ENCODE measurements at regions not wholly inside any gene's neighbourhood (a gene's known extent, or its start where the extent isn't known, plus 50 kb on each side); places are given as distances from the start of the nearest gene placed in this dataset.
"Not testable (repeated sequence)": the region's sequence is repeated elsewhere in the genome, so short reads cannot be mapped to it uniquely, and the experiment has no call there.

GRCh38 chr1:233497679-233498078 is 116.2 kb upstream of the KCNK1 start:
- intact Hi-C loops (cut with micrococcal nuclease), result no loop called here
- no TSS peak for BruUV-seq (replicated peaks)

GRCh38 chr1:233500106-233500505 is 113.8 kb upstream of the KCNK1 start:
- Mint-ChIP-seq H3K27me3 (ENCODE audit: insufficient read depth, unreplicated experiment) (peaks cover 46% of the 10 kb centered on the region), H3K4me3 (ENCODE audit: unreplicated experiment) (no peak overlapping the region), H3K27ac (ENCODE audit: low read depth, unreplicated experiment) (no peak overlapping the region), H3K36me3 (ENCODE audit: insufficient read depth, unreplicated experiment) (no peaks in the 10 kb centered on the region), H3K9me3 (ENCODE audit: unreplicated experiment) (no peaks in the 10 kb centered on the region), H3K4me1 (ENCODE audit: insufficient read depth, unreplicated experiment) (no peaks in the 10 kb centered on the region)
- CTCF ChIA-PET, result interaction anchor here (0.5 to 1.6 kb wide), 5 partner anchors 27 to 980 kb away, joined by 3 to 5 read pairs (median 3); no protein-coding TSS in a partner anchor
- DNase-seq (ENCODE audit: unreplicated experiment), result no peak
- TF ChIP-seq CTCF (IDR thresholded peaks at IDR 0.05; ENCODE audit: unreplicated experiment), result no peak
- BruUV-seq (replicated peaks), result no TSS peak
- POLR2A ChIA-PET, result interaction anchor here (1.0 kb wide), 1 partner anchor 21 kb away, joined by 3 read pairs; no protein-coding TSS in a partner anchor
- intact Hi-C loops (cut with micrococcal nuclease), result no loop called here

More at GRCh38 chr1:233497679-233498078, 116.2 kb upstream of the KCNK1 start:
- ChIA-PET POLR2A (interaction anchor here (0.6 to 1.4 kb wide), 3 partner anchors 10 to 15 kb away, joined by 3 read pairs; no protein-coding TSS in a partner anchor), CTCF (interaction anchor here (0.5 to 1.2 kb wide), 4 partner anchors 9 to 342 kb away, joined by 4 to 5 read pairs (median 4); no protein-coding TSS in a partner anchor)
- H3K27ac Mint-ChIP-seq (ENCODE audit: low read depth, unreplicated experiment), result no peak overlapping the region
- DNase-seq (ENCODE audit: unreplicated experiment), result no peak
- no peaks in the 10 kb centered on the region for H3K4me1 Mint-ChIP-seq (ENCODE audit: insufficient read depth, unreplicated experiment)
- H3K36me3 Mint-ChIP-seq (ENCODE audit: insufficient read depth, unreplicated experiment), result no peaks in the 10 kb centered on the region
- H3K9me3 Mint-ChIP-seq (ENCODE audit: unreplicated experiment), result no peaks in the 10 kb centered on the region
- no peak for TF ChIP-seq CTCF (IDR thresholded peaks at IDR 0.05; ENCODE audit: unreplicated experiment)
- H3K4me3 Mint-ChIP-seq (ENCODE audit: unreplicated experiment), result no peak overlapping the region
- peaks cover 46% of the 10 kb centered on the region for H3K27me3 Mint-ChIP-seq (ENCODE audit: insufficient read depth, unreplicated experiment)

- DNase-seq (ENCODE audit: unreplicated experiment), result no peak
- Mint-ChIP-seq H3K4me3 (ENCODE audit: unreplicated experiment) (no peak overlapping the region), H3K9me3 (ENCODE audit: unreplicated experiment) (peaks cover 9% of the 10 kb centered on the region), H3K27me3 (ENCODE audit: insufficient read depth, unreplicated experiment) (peaks cover 23% of the 10 kb centered on the region), H3K4me1 (ENCODE audit: insufficient read depth, unreplicated experiment) (no peaks in the 10 kb centered on the region), H3K36me3 (ENCODE audit: insufficient read depth, unreplicated experiment) (no peaks in the 10 kb centered on the region), H3K27ac (ENCODE audit: low read depth, unreplicated experiment) (no peak overlapping the region)
- POLR2A ChIA-PET, result interaction anchor here (0.6 to 1.0 kb wide), 4 partner anchors 17 to 149 kb away, joined by 3 read pairs; no protein-coding TSS in a partner anchor
- intact Hi-C loops (cut with micrococcal nuclease), result no loop called here
- no peak for TF ChIP-seq CTCF (IDR thresholded peaks at IDR 0.05; ENCODE audit: unreplicated experiment)
- CTCF ChIA-PET, result interaction anchor here (1.1 kb wide), 1 partner anchor 563 kb away, joined by 3 read pairs; no protein-coding TSS in a partner anchor
- no TSS peak for BruUV-seq (replicated peaks)
Observed at GRCh38 chr1:233503366-233503954, 110.4 kb upstream of the KCNK1 start.

- no peak for TF ChIP-seq CTCF (IDR thresholded peaks at IDR 0.05; ENCODE audit: unreplicated experiment)
- Mint-ChIP-seq H3K9me3 (ENCODE audit: unreplicated experiment) (peaks cover 9% of the 10 kb centered on the region), H3K4me1 (ENCODE audit: insufficient read depth, unreplicated experiment) (no peaks in the 10 kb centered on the region), H3K27me3 (ENCODE audit: insufficient read depth, unreplicated experiment) (peaks cover 8% of the 10 kb centered on the region), H3K4me3 (ENCODE audit: unreplicated experiment) (no peak overlapping the region), H3K27ac (ENCODE audit: low read depth, unreplicated experiment) (no peak overlapping the region), H3K36me3 (ENCODE audit: insufficient read depth, unreplicated experiment) (no peaks in the 10 kb centered on the region)
- intact Hi-C loops (cut with micrococcal nuclease), result no loop called here
- CTCF ChIA-PET, result no interaction called here
- DNase-seq (ENCODE audit: unreplicated experiment), result no peak
- no TSS peak for BruUV-seq (replicated peaks)
- POLR2A ChIA-PET, result no interaction called here
Observed at GRCh38 chr1:233505130-233505529, 108.8 kb upstream of the KCNK1 start.

- H3K27ac Mint-ChIP-seq (ENCODE audit: low read depth, unreplicated experiment); intact Hi-C loops (cut with micrococcal nuclease); DNase-seq (ENCODE audit: unreplicated experiment); H3K9me3 Mint-ChIP-seq (ENCODE audit: unreplicated experiment); BruUV-seq (replicated peaks); H3K4me3 Mint-ChIP-seq (ENCODE audit: unreplicated experiment); H3K27me3 Mint-ChIP-seq (ENCODE audit: insufficient read depth, unreplicated experiment); POLR2A ChIA-PET; H3K36me3 Mint-ChIP-seq (ENCODE audit: insufficient read depth, unreplicated experiment); H3K4me1 Mint-ChIP-seq (ENCODE audit: insufficient read depth, unreplicated experiment); CTCF ChIA-PET: not testable (repeated sequence)
Observed at GRCh38 chr1:233505889-233506288, 108.0 kb upstream of the KCNK1 start.

All from MCF 10A (cell line).